K562 (cell line): ENCODE measurements at regions not wholly inside any gene's neighbourhood (a gene's known extent, or its start where the extent isn't known, plus 50 kb on each side); places are given as distances from the start of the nearest gene placed in this dataset.

Source experiments
- CC2D1A ChIP-seq: fragments of 450-650 bp; IDR thresholded peaks from 2 replicates; pipeline ENCODE4 v1.6.1; 2017; ENCODE audit warnings: mild to moderate bottlenecking
- EWSR1 ChIP-seq: fragments of 450-650 bp; IDR thresholded peaks from 2 replicates; pipeline ENCODE4 v1.6.1; 2018; ENCODE audit warnings: borderline replicate concordance, mild to moderate bottlenecking, low read depth, moderate library complexity; ENCODE audit not compliant: partially characterized antibody
- FOXK1 ChIP-seq: sonication (generic); formaldehyde crosslinking; IDR thresholded peaks from 2 replicates; pipeline ENCODE4 v1.8.0; 2022; ENCODE audit warnings: missing genetic modification reagents, mild to moderate bottlenecking, borderline replicate concordance
- GTF2B ChIP-seq: IDR thresholded peaks from 2 replicates; pipeline ENCODE4 v1.6.1; 2011; ENCODE audit not compliant: insufficient read length; ENCODE audit errors: extremely low read depth
- HEY1 ChIP-seq: fragments of 250-450 bp; sonication (Bioruptor Pico); IDR thresholded peaks from 2 replicates; pipeline ENCODE4 v1.5.0; 2020; ENCODE audit warnings: mild to moderate bottlenecking, moderate library complexity, borderline replicate concordance
- HNRNPLL ChIP-seq: fragments of 200-400 bp; formaldehyde crosslinking; IDR thresholded peaks from 2 replicates; pipeline ENCODE4 v1.6.1; 2017; ENCODE audit warnings: low read length, low read depth, mild to moderate bottlenecking; ENCODE audit not compliant: poor library complexity, severe bottlenecking
- MEIS2 ChIP-seq: fragments of 450-650 bp; IDR thresholded peaks from 2 replicates; pipeline ENCODE4 v1.6.1; 2014; ENCODE audit warnings: mild to moderate bottlenecking; ENCODE audit not compliant: partially characterized antibody
- PATZ1 ChIP-seq: fragments of 250-450 bp; sonication (Bioruptor Pico); IDR thresholded peaks from 2 replicates; pipeline ENCODE4 v1.5.0; 2020; ENCODE audit warnings: mild to moderate bottlenecking, borderline replicate concordance
- RAD21 ChIP-seq, 2 experiments: fragments of 250-450 bp in 1 of 2; fragments of 450-650 bp in 1 of 2; sonication (Bioruptor Pico) in 1 of 2; formaldehyde crosslinking in 1 of 2; IDR thresholded peaks in 1 of 2; conservative IDR thresholded peaks in 1 of 2; 2 replicates each; pipeline versions ENCODE4 v1.4.0 to v1.8.0; 2020 to 2022; ENCODE audit warnings: mild to moderate bottlenecking in 2 of 2, moderate library complexity in 1 of 2
- SMAD4 ChIP-seq: fragments of 250-450 bp; sonication (Bioruptor Pico); conservative IDR thresholded peaks from 2 replicates; pipeline ENCODE4 v1.8.0; 2021; ENCODE audit warnings: inconsistent platforms, mild to moderate bottlenecking, moderate library complexity
- SRF ChIP-seq, 2 experiments: fragments of 250-450, 450-650 bp in 1 of 2; sonication (Bioruptor Pico) in 1 of 2; sonication (generic) in 1 of 2; formaldehyde crosslinking; IDR thresholded peaks; 2 replicates each; pipeline versions ENCODE4 v1.5.0 to v1.5.1; 2020 to 2022; ENCODE audit warnings: mild to moderate bottlenecking in 1 of 2, missing genetic modification reagents in 1 of 2
- TFAP4 ChIP-seq: sonication (generic); formaldehyde crosslinking; IDR thresholded peaks from 2 replicates; pipeline ENCODE4 v1.8.0; 2022; ENCODE audit warnings: missing genetic modification reagents, mild to moderate bottlenecking, moderate library complexity, borderline replicate concordance
- TOE1 ChIP-seq, 2 experiments: fragments of 450-650 bp in 1 of 2; sonication (generic) in 1 of 2; formaldehyde crosslinking in 1 of 2; IDR thresholded peaks; 2 replicates each; pipeline versions ENCODE4 v1.7.1 to v1.8.0; 2016 to 2022; ENCODE audit warnings: borderline replicate concordance in 2 of 2, mild to moderate bottlenecking in 2 of 2, antibody characterized with exemption in 1 of 2, inconsistent platforms in 1 of 2, low read depth in 1 of 2, missing genetic modification reagents in 1 of 2, moderate library complexity in 1 of 2
- ZNF133 ChIP-seq: fragments of 250-450 bp; sonication (Bioruptor Pico); IDR thresholded peaks from 2 replicates; pipeline ENCODE4 v1.4.0; 2020; ENCODE audit warnings: mild to moderate bottlenecking
- ZNF75A ChIP-seq: fragments of 450-650 bp; formaldehyde crosslinking; IDR thresholded peaks from 2 replicates; pipeline ENCODE4 v1.4.0; 2020; ENCODE audit warnings: mild to moderate bottlenecking
- TF ChIP-seq, protein P1 (sequence below): fragments of 250-450 bp; sonication (Bioruptor Pico); IDR thresholded peaks from 2 replicates; pipeline ENCODE4 v1.8.0; 2021; ENCODE audit warnings: moderate library complexity, mild to moderate bottlenecking, inconsistent platforms
- TF ChIP-seq, protein P2 (sequence below): fragments of 450-650 bp; IDR thresholded peaks from 2 replicates; pipeline ENCODE4 v1.6.1; 2016; ENCODE audit warnings: mild to moderate bottlenecking

DNA sequence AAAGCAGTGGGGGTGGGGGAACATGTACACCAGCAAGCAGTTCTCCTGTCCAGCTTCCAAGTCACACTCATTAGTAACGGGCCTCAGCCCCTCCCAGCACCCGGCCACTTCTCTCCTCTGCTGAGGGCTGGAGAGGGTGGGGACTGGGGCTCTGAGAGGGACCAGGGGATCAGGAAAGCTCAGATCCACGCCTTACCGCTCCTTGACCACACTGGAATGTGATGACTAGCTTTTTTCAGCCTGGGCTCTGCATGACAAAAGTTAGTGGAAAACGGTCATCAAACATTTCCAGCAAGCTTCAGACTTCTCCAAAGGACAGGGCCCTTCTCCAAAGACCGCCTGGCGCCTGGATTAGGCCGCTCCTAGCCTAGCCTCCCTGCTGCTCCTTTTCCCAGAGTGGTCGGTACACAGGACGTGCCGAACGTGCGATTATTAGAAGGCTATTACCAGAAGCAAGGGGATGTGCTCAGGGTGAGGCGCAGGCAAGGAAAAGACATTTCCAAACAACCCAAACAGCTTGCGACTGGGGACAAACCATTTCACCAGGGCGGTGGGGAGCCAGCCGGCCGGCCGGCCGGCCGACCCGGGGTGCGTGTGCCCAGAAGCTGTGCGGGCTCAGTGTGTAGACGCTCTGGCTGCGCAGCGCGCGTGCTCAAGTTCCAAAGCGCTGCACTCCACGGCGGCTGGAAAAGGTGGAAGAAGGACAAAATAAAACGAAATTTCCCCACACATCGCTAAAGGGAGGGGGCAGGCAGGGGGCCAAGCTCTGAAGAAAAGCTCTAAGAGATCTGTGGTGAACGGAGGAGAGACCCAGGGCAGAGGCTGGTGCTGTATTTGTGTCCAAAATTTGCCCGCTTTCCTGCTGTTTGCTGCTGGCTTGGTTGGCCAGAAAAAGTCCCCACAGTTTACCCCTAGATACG is 51.0 kb upstream of the SSR3 start (continued):
- TF ChIP-seq, protein P1, sequence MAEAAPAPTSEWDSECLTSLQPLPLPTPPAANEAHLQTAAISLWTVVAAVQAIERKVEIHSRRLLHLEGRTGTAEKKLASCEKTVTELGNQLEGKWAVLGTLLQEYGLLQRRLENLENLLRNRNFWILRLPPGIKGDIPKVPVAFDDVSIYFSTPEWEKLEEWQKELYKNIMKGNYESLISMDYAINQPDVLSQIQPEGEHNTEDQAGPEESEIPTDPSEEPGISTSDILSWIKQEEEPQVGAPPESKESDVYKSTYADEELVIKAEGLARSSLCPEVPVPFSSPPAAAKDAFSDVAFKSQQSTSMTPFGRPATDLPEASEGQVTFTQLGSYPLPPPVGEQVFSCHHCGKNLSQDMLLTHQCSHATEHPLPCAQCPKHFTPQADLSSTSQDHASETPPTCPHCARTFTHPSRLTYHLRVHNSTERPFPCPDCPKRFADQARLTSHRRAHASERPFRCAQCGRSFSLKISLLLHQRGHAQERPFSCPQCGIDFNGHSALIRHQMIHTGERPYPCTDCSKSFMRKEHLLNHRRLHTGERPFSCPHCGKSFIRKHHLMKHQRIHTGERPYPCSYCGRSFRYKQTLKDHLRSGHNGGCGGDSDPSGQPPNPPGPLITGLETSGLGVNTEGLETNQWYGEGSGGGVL = no peak
- no peak for TF ChIP-seq RAD21 (CRISPR knock-in tag; conservative IDR thresholded peaks at IDR 0.05 in 1 of 2, IDR thresholded peaks at IDR 0.05 in 1 of 2)
- TF ChIP-seq TFAP4 = peak; percentile 61; the same call in 1 of the 2 replicates
- no peak for TF ChIP-seq HNRNPLL
- TF ChIP-seq ZNF75A (CRISPR knock-in tag) = no peak
- peak; percentile 5 for TF ChIP-seq MEIS2
- TF ChIP-seq CC2D1A = no peak
- TF ChIP-seq PATZ1 (CRISPR knock-in tag) = no peak
- no peak for TF ChIP-seq FOXK1 (CRISPR knock-in tag)
- no peak for TF ChIP-seq EWSR1
- no peak for TF ChIP-seq TOE1 (IDR thresholded peaks at IDR 0.05; ENCODE audit: borderline replicate concordance)
- no peak for TF ChIP-seq TOE1 (CRISPR knock-in tag; IDR thresholded peaks at IDR 0.05; ENCODE audit: borderline replicate concordance, low read depth)
- TF ChIP-seq SRF (CRISPR knock-in tag; IDR thresholded peaks at IDR 0.05) = peak in 1 of 2 experiments; percentile 57; a peak in 1 of 4 replicates
- TF ChIP-seq ZNF133 (CRISPR knock-in tag) = no peak
- TF ChIP-seq, protein P2, sequence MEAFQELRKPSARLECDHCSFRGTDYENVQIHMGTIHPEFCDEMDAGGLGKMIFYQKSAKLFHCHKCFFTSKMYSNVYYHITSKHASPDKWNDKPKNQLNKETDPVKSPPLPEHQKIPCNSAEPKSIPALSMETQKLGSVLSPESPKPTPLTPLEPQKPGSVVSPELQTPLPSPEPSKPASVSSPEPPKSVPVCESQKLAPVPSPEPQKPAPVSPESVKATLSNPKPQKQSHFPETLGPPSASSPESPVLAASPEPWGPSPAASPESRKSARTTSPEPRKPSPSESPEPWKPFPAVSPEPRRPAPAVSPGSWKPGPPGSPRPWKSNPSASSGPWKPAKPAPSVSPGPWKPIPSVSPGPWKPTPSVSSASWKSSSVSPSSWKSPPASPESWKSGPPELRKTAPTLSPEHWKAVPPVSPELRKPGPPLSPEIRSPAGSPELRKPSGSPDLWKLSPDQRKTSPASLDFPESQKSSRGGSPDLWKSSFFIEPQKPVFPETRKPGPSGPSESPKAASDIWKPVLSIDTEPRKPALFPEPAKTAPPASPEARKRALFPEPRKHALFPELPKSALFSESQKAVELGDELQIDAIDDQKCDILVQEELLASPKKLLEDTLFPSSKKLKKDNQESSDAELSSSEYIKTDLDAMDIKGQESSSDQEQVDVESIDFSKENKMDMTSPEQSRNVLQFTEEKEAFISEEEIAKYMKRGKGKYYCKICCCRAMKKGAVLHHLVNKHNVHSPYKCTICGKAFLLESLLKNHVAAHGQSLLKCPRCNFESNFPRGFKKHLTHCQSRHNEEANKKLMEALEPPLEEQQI = peak; percentile 29; the same call in 1 of the 2 replicates
- peak; percentile 40; the same call in 1 of the 2 replicates for TF ChIP-seq SMAD4 (CRISPR knock-in tag)
- TF ChIP-seq GTF2B = no peak
- TF ChIP-seq HEY1 (CRISPR knock-in tag) = no peak
